Gastrocnemius medialis (tissue), 4 donors: ENCODE measurements at regions not wholly inside any gene's neighbourhood (a gene's known extent, or its start where the extent isn't known, plus 50 kb on each side); places are given as distances from the start of the nearest gene placed in this dataset.

Source experiments
- ATAC-seq, 2 donors: fragments of 150-250 bp; one replicate each; pipeline ENCODE4 v1.9.1; 2016
- DNase-seq, 2 donors: peaks; one replicate each; pipeline ENCODE4 v3.0.0-alpha.2; 2019
- H3K27ac ChIP-seq, 4 donors: fragments of 200-600 bp; sonication (generic); 1 replicate in 1 of 4; 2 replicates in 3 of 4; pipeline ENCODE4 v1.5.1; 2016 to 2018; ENCODE audit warnings: mild to moderate bottlenecking in 2 of 4, moderate library complexity in 1 of 4
- H3K27me3 ChIP-seq, 3 donors: fragments of 200-600 bp; sonication (generic) in 2 of 3; 1 replicate in 1 of 3; 2 replicates in 2 of 3; pipeline versions ENCODE4 v1.5.1 to v1.6.0; 2016 to 2019; ENCODE audit warnings: mild to moderate bottlenecking in 1 of 3, moderate library complexity in 1 of 3
- H3K36me3 ChIP-seq, 2 donors: fragments of 200-600 bp; sonication (generic) in 1 of 2; one replicate each; pipeline ENCODE4 v1.5.1; 2017 to 2018
- H3K4me1 ChIP-seq, 2 donors: fragments of 200-600 bp; sonication (generic) in 1 of 2; one replicate each; pipeline ENCODE4 v1.5.1; 2016 to 2017; ENCODE audit warnings: mild to moderate bottlenecking in 2 of 2
- H3K4me3 ChIP-seq, 4 donors: fragments of 200-600 bp; sonication (generic) in 3 of 4; 1 replicate in 1 of 4; 2 replicates in 3 of 4; pipeline ENCODE4 v1.5.1; 2016 to 2019; ENCODE audit warnings: mild to moderate bottlenecking in 2 of 4
- H3K9me3 ChIP-seq, 3 donors: fragments of 200-600 bp; sonication (generic) in 2 of 3; 1 replicate in 1 of 3; 2 replicates in 2 of 3; pipeline ENCODE4 v1.5.1; 2016 to 2019
- POLR2A ChIP-seq, 2 donors: fragments of 450-650 bp; IDR thresholded peaks; one replicate each; pipeline ENCODE4 v1.6.1; 2017; ENCODE audit warnings: antibody characterized with exemption in 2 of 2, mild to moderate bottlenecking in 2 of 2, moderate library complexity in 2 of 2
- in situ Hi-C, 4 donors: fragments of 200-750 bp; cut with MboI; loops; one replicate each; pipeline versions ENCODE4 v1.15.0 to v1.8.0; 2017; ENCODE audit warnings: low sequenced_read_pairs in 4 of 4
- intact Hi-C: fragments of 100-400 bp; cut with DNase I; formaldehyde crosslinking; loops from one replicate; pipeline ENCODE4 v1.15.1; 2023; ENCODE audit warnings: low total_unique reads
- TF ChIP-seq, protein P1 (sequence below), 5 experiments: fragments of 450-650 bp in 3 of 5; fragments of 200-600 bp in 2 of 5; sonication (generic) in 2 of 5; IDR thresholded peaks in 4 of 5; conservative IDR thresholded peaks in 1 of 5; 1 replicate in 4 of 5; 2 replicates in 1 of 5; pipeline ENCODE4 v1.5.1; 2016 to 2019; ENCODE audit warnings: antibody characterized with exemption in 5 of 5, mild to moderate bottlenecking in 3 of 5, moderate library complexity in 3 of 5

DNA sequence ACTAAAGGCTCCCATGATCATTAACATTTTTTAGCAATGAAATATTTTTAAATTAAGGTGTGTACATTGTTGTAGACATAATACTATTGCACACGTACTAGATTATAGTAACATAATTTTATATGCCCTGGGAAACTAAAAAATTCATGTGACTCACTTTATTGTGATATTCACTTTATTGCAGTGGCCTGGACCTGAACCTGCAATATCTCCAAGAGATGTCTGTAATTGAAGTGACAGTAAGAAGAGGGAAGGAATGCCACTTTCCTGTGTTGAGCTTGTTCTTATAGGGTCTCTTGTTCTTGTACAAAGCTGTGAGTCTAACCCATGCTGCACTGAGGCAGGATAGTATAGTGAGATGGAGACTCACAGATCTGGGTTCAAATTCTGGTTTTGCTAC is 66.9 kb upstream of the USP24 start:
- Histone ChIP-seq H3K4me1 (peaks cover 0 to 4% of the 10 kb centered on the region in 2 donors), H3K4me3 (no peak overlapping the region), H3K9me3 (no peaks in the 10 kb centered on the region), H3K36me3 (no peaks in the 10 kb centered on the region), H3K27ac (no peak overlapping the region), H3K27me3 (no peaks in the 10 kb centered on the region)
- ATAC-seq (no peak), DNase-seq (no peak)
- in situ Hi-C loops (loop anchor here (5.0 to 25.0 kb wide), 6 partner anchors 1300 to 1430 kb away; no protein-coding TSS in a partner anchor), intact Hi-C loops (loop anchor here (10.0 kb wide), 1 partner anchor 1533 kb away; the partner anchor contains the start of gene FYB2)
- TF ChIP-seq, protein P1, sequence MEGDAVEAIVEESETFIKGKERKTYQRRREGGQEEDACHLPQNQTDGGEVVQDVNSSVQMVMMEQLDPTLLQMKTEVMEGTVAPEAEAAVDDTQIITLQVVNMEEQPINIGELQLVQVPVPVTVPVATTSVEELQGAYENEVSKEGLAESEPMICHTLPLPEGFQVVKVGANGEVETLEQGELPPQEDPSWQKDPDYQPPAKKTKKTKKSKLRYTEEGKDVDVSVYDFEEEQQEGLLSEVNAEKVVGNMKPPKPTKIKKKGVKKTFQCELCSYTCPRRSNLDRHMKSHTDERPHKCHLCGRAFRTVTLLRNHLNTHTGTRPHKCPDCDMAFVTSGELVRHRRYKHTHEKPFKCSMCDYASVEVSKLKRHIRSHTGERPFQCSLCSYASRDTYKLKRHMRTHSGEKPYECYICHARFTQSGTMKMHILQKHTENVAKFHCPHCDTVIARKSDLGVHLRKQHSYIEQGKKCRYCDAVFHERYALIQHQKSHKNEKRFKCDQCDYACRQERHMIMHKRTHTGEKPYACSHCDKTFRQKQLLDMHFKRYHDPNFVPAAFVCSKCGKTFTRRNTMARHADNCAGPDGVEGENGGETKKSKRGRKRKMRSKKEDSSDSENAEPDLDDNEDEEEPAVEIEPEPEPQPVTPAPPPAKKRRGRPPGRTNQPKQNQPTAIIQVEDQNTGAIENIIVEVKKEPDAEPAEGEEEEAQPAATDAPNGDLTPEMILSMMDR (IDR thresholded peaks at IDR 0.05 in 4 of 5, conservative IDR thresholded peaks at IDR 0.05 in 1 of 5), result no peak

DNA sequence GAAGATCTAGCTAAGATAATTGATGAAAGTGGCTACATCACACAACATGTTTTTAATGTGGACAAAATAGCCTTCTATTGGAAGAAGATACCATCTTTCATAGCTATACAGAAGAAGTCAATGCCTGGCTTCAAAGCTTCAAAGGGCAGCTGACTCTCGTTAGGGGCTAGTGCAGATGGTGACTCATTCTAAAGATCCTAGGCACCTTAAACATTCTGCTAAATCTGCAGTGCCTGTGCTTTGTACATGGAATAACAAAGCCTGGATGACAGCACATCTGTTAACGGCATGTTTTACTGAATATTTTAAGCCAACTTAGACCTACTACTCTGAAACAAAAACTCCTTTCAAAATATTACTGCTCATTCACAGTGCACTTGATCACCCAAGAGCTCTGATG is 65.6 kb upstream of the USP24 start:
- no peak overlapping the region for H3K27ac ChIP-seq
- intact Hi-C loops (loop anchor here (10.0 kb wide), 1 partner anchor 1534 kb away; the partner anchor contains the start of gene FYB2), in situ Hi-C loops (loop anchor here (5.0 to 25.0 kb wide), 6 partner anchors 1302 to 1432 kb away; no protein-coding TSS in a partner anchor)
- no peaks in the 10 kb centered on the region for H3K9me3 ChIP-seq
- TF ChIP-seq, protein P1 (IDR thresholded peaks at IDR 0.05 in 4 of 5, conservative IDR thresholded peaks at IDR 0.05 in 1 of 5), result no peak
- no peak for ATAC-seq
- no peak overlapping the region for H3K4me3 ChIP-seq
- no peaks in the 10 kb centered on the region for H3K36me3 ChIP-seq
- no peaks in the 10 kb centered on the region for H3K27me3 ChIP-seq
- DNase-seq, result no peak
- H3K4me1 ChIP-seq, result peaks cover 11 to 13% of the 10 kb centered on the region in 2 donors

DNA sequence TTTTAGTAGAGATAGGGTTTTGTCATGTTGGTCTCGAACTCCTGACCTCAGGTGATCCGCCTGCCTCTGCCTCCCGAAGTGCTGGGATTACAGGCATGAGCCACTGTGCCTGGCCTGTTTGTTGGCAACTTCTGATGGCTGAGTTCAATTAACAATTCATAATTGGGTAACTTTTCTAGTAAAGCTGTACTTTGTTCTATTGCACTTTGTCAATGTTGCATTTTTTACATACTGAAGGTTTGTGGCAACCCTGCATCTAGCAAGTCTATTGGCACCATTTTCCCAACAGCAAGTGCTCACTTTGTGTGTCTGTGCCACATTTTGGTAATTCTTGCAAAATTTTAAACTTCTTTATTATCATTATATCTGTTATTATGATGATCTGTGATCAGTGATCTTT is 64.5 kb upstream of the USP24 start:
- Histone ChIP-seq H3K27me3 (no peaks in the 10 kb centered on the region), H3K27ac (no peak overlapping the region), H3K9me3 (no peaks in the 10 kb centered on the region), H3K36me3 (no peaks in the 10 kb centered on the region), H3K4me1 (peaks cover 13 to 19% of the 10 kb centered on the region in 2 donors), H3K4me3 (no peak overlapping the region)
- DNase-seq, result no peak
- ATAC-seq, result no peak
- TF ChIP-seq POLR2A (IDR thresholded peaks at IDR 0.05), result no peak
- TF ChIP-seq, protein P1 (IDR thresholded peaks at IDR 0.05 in 4 of 5, conservative IDR thresholded peaks at IDR 0.05 in 1 of 5), result no peak
- in situ Hi-C loops, result loop anchor here (5.0 to 25.0 kb wide), 9 partner anchors 132 to 1433 kb away; no protein-coding TSS in a partner anchor
- intact Hi-C loops, result loop anchor here (10.0 kb wide), 1 partner anchor 1535 kb away; the partner anchor contains the start of gene FYB2

DNA sequence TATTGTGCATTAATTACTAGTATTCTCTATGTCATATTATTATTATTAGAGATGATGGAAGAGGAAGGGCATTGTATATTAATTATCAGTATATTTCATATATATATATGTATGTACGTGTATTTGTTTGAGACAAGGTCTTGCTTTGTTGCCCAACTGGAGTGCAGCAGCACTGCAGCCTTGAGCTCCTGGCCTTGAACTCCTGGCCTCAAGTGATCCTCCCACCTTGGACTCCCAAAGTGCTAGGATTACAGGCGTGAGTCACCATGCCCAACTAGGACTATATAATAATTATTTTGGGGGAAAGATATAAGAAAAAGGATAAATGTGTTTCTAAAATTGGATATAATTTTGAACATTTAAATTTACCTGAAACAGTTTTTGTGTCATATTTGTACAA is 63.2 kb upstream of the USP24 start:
- H3K9me3 ChIP-seq, result no peaks in the 10 kb centered on the region
- H3K36me3 ChIP-seq, result no peaks in the 10 kb centered on the region
- no peak overlapping the region for H3K4me3 ChIP-seq
- TF ChIP-seq POLR2A (IDR thresholded peaks at IDR 0.05), result no peak
- H3K4me1 ChIP-seq, result peaks cover 13 to 19% of the 10 kb centered on the region in 2 donors
- H3K27ac ChIP-seq, result no peak overlapping the region
- DNase-seq (no peak), ATAC-seq (no peak)
- in situ Hi-C loops, result loop anchor here (5.0 to 25.0 kb wide), 4 partner anchors 131 to 1434 kb away; no protein-coding TSS in a partner anchor
- intact Hi-C loops, result no loop called here
- H3K27me3 ChIP-seq, result no peaks in the 10 kb centered on the region

DNA sequence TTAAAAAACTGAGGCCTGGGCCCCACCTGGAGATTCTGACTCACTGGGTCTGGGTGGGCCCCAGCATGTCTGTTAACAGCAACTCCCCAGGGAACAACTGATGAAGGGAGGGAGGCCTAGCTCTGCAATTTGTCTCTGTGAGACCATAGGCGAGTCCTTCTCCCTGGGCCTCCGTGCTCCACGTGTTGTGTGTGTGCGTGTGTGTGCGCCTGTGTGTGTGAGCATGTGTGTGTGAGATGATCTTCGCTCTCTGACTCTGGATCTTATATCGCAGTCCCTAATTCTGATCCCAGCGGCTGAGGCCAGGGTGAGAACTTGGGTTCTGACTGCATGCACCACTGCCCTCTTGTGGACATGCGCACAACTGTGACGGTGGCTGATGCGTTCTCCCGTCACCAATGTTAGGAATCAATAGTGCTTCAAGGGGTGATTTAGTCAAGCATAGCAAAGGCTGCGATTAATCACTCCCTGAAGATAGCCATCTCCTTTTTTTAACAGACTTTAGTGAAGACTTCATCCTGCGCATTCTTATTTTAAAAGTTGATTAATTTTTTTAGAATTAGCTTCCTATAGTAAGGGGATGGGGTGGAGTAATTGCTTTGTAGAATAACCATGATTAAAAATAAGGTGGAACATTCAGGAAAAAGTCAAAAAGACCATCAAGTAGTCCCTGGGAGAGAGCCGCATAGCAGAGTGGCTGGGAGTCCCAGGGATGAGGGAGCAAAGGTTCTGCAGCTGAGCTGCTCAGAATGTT is 62.4 kb upstream of the USP24 start:
- ATAC-seq (peak; percentile 74 to 83), DNase-seq (peak; percentile 66 to 75)
- Histone ChIP-seq H3K4me3 (no peak overlapping the region), H3K9me3 (no peaks in the 10 kb centered on the region), H3K36me3 (no peaks in the 10 kb centered on the region), H3K27ac (peak overlapping the region; percentile 35 to 80 (median 75)), H3K4me1 (peaks cover 13 to 19% of the 10 kb centered on the region in 2 donors), H3K27me3 (no peaks in the 10 kb centered on the region)
- in situ Hi-C loops (loop anchor here (5.0 to 25.0 kb wide), 4 partner anchors 130 to 1435 kb away; no protein-coding TSS in a partner anchor), intact Hi-C loops (loop anchor here (1.0 kb wide), 1 partner anchor 137 kb away; no protein-coding TSS in a partner anchor)
- no peak for TF ChIP-seq POLR2A (IDR thresholded peaks at IDR 0.05)
- TF ChIP-seq, protein P1 (IDR thresholded peaks at IDR 0.05 in 4 of 5, conservative IDR thresholded peaks at IDR 0.05 in 1 of 5), result peak; percentile 83 to 95 (median 89)
